Skeletal muscle satellite cell (primary cell): ENCODE measurements at regions not wholly inside any gene's neighbourhood (a gene's known extent, or its start where the extent isn't known, plus 50 kb on each side); places are given as distances from the start of the nearest gene placed in this dataset.

Experiments used
- H3K27me3 ChIP-seq: 2 replicates; pipeline ENCODE4 v1.7.0; 2013; ENCODE audit warnings: low read length; ENCODE audit not compliant: control insufficient read depth, insufficient read depth
- H3K36me3 ChIP-seq: 2 replicates; pipeline ENCODE4 v1.7.0; 2013; ENCODE audit warnings: mild to moderate bottlenecking, control low read depth, low read length; ENCODE audit not compliant: insufficient read depth
- H3K4me1 ChIP-seq: 2 replicates; pipeline ENCODE4 v1.7.0; 2013; ENCODE audit warnings: low read length; ENCODE audit not compliant: control insufficient read depth, insufficient read depth
- H3K4me2 ChIP-seq: 2 replicates; pipeline ENCODE4 v1.7.0; 2013; ENCODE audit warnings: mild to moderate bottlenecking, low read length
- H3K4me3 ChIP-seq: 2 replicates; pipeline ENCODE4 v1.7.0; 2013; ENCODE audit warnings: low read length
- H3K9ac ChIP-seq: 2 replicates; pipeline ENCODE4 v1.7.0; 2013; ENCODE audit warnings: mild to moderate bottlenecking, low read depth, low read length, moderate library complexity
- H3K9me3 ChIP-seq: replicated peaks from 2 replicates; pipeline ENCODE4 v1.7.0; 2013; ENCODE audit warnings: mild to moderate bottlenecking, control low read depth, low read length

GRCh38 chr12:128131955-128132354 is 135.0 kb upstream of the TMEM132C start:
- no peak overlapping the region for H3K4me3 ChIP-seq
- no peaks in the 10 kb centered on the region for H3K36me3 ChIP-seq

GRCh38 chr12:128133321-128134073 is 133.5 kb upstream of the TMEM132C start:
- Histone ChIP-seq H3K27me3 (no peaks in the 10 kb centered on the region), H3K4me3 (no peak overlapping the region), H3K4me2 (no peak overlapping the region), H3K9me3 (peaks cover 6% of the 10 kb centered on the region), H3K36me3 (no peaks in the 10 kb centered on the region), H3K9ac (no peak overlapping the region), H3K4me1 (no peaks in the 10 kb centered on the region)

More at GRCh38 chr12:128131955-128132354, 135.0 kb upstream of the TMEM132C start:
- Histone ChIP-seq H3K27me3 (no peaks in the 10 kb centered on the region), H3K4me1 (no peaks in the 10 kb centered on the region), H3K4me2 (no peak overlapping the region), H3K9ac (no peak overlapping the region), H3K9me3 (no peaks in the 10 kb centered on the region)

- H3K9me3 ChIP-seq: peaks cover 7% of the 10 kb centered on the region
- no peak overlapping the region for H3K9ac ChIP-seq
- H3K36me3 ChIP-seq: no peaks in the 10 kb centered on the region
- H3K4me2 ChIP-seq: no peak overlapping the region
- no peak overlapping the region for H3K4me3 ChIP-seq
- no peaks in the 10 kb centered on the region for H3K4me1 ChIP-seq
- H3K27me3 ChIP-seq: no peaks in the 10 kb centered on the region
These were observed 129.8 kb upstream of the TMEM132C start for GRCh38 chr12:128137140-128137539.

- Histone ChIP-seq H3K27me3 (no peaks in the 10 kb centered on the region), H3K36me3 (no peaks in the 10 kb centered on the region), H3K4me3 (no peak overlapping the region), H3K4me1 (no peaks in the 10 kb centered on the region), H3K9me3 (peaks cover 7% of the 10 kb centered on the region), H3K9ac (no peak overlapping the region), H3K4me2 (no peak overlapping the region)
These were observed 128.8 kb upstream of the TMEM132C start for GRCh38 chr12:128138125-128138524.

- H3K4me2 ChIP-seq: no peak overlapping the region
- no peak overlapping the region for H3K4me3 ChIP-seq
- H3K4me1 ChIP-seq: no peaks in the 10 kb centered on the region
- no peak overlapping the region for H3K9ac ChIP-seq
- no peaks in the 10 kb centered on the region for H3K36me3 ChIP-seq
- peaks cover 7% of the 10 kb centered on the region for H3K9me3 ChIP-seq
- no peaks in the 10 kb centered on the region for H3K27me3 ChIP-seq
These were observed 126.4 kb upstream of the TMEM132C start for GRCh38 chr12:128140551-128140950.

GRCh38 chr12:128150961-128151360 is 116.0 kb upstream of the TMEM132C start:
- H3K4me1 ChIP-seq: no peaks in the 10 kb centered on the region
- no peak overlapping the region for H3K4me3 ChIP-seq
- H3K9ac ChIP-seq: no peak overlapping the region
- peaks cover 11% of the 10 kb centered on the region for H3K9me3 ChIP-seq
- no peaks in the 10 kb centered on the region for H3K27me3 ChIP-seq
- no peaks in the 10 kb centered on the region for H3K36me3 ChIP-seq
- H3K4me2 ChIP-seq: no peak overlapping the region

GRCh38 chr12:128155571-128155970 is 111.4 kb upstream of the TMEM132C start:
- H3K4me1 ChIP-seq: no peaks in the 10 kb centered on the region
- no peaks in the 10 kb centered on the region for H3K27me3 ChIP-seq
- H3K9ac ChIP-seq: no peak overlapping the region
- H3K9me3 ChIP-seq: peaks cover 11% of the 10 kb centered on the region
- no peak overlapping the region for H3K4me2 ChIP-seq
- no peaks in the 10 kb centered on the region for H3K36me3 ChIP-seq
- no peak overlapping the region for H3K4me3 ChIP-seq

- Histone ChIP-seq H3K4me2 (no peak overlapping the region), H3K27me3 (no peaks in the 10 kb centered on the region), H3K9me3 (peaks cover 3% of the 10 kb centered on the region), H3K4me3 (no peak overlapping the region), H3K9ac (no peak overlapping the region), H3K4me1 (no peaks in the 10 kb centered on the region), H3K36me3 (no peaks in the 10 kb centered on the region)
These were observed 103.9 kb upstream of the TMEM132C start for GRCh38 chr12:128163086-128163485.

- Histone ChIP-seq H3K4me3 (no peak overlapping the region), H3K9me3 (peaks cover 3% of the 10 kb centered on the region), H3K27me3 (no peaks in the 10 kb centered on the region), H3K4me2 (no peak overlapping the region), H3K36me3 (no peaks in the 10 kb centered on the region), H3K4me1 (no peaks in the 10 kb centered on the region), H3K9ac (no peak overlapping the region)
These were observed 102.4 kb upstream of the TMEM132C start for GRCh38 chr12:128164533-128164932.

GRCh38 chr12:128165387-128165786 is 101.6 kb upstream of the TMEM132C start:
- no peaks in the 10 kb centered on the region for H3K27me3 ChIP-seq

GRCh38 chr12:128168273-128168672 is 98.7 kb upstream of the TMEM132C start:
- Histone ChIP-seq H3K9ac (no peak overlapping the region), H3K4me2 (no peak overlapping the region), H3K36me3 (no peaks in the 10 kb centered on the region), H3K27me3 (no peaks in the 10 kb centered on the region), H3K4me1 (no peaks in the 10 kb centered on the region), H3K4me3 (no peak overlapping the region), H3K9me3 (peaks cover 6% of the 10 kb centered on the region)

More at GRCh38 chr12:128165387-128165786, 101.6 kb upstream of the TMEM132C start:
- no peak overlapping the region for H3K4me2 ChIP-seq
- no peak overlapping the region for H3K9ac ChIP-seq
- H3K9me3 ChIP-seq: peaks cover 3% of the 10 kb centered on the region
- H3K4me1 ChIP-seq: no peaks in the 10 kb centered on the region
- H3K4me3 ChIP-seq: no peak overlapping the region
- no peaks in the 10 kb centered on the region for H3K36me3 ChIP-seq

GRCh38 chr12:128170181-128170580 is 96.8 kb upstream of the TMEM132C start:
- Histone ChIP-seq H3K4me1 (no peaks in the 10 kb centered on the region), H3K4me2 (no peak overlapping the region), H3K9ac (no peak overlapping the region), H3K27me3 (no peaks in the 10 kb centered on the region), H3K4me3 (no peak overlapping the region), H3K9me3 (peaks cover 6% of the 10 kb centered on the region), H3K36me3 (no peaks in the 10 kb centered on the region)
